ENCODE measurements at regions not wholly inside any gene's neighbourhood (a gene's known extent, or its start where the extent isn't known, plus 50 kb on each side); places are given as distances from the start of the nearest gene placed in this dataset.

DNA sequence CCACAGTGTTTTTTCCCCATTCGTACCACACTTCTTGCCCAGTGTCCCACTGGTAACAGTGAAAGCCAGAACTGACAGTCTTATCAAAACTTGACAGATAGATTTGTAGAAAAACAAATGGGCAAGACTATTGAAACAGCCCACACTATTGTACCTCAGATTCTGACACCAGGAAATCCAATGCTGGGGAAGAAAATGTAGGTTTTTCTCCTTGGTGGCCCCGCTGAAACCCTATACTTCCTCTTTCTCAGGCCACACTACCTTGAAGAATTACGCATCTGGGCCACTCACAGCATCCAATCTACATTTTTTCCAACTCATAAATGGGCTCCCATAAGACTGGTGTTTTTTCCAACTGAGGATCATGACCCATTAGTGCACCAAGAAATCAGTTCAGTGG is 90.9 kb upstream of the HDDC2 start:
- Histone ChIP-seq H3K23ac (ENCODE audit: insufficient read length, low read depth, low read length) (no peak overlapping the region), H4K5ac (ENCODE audit: insufficient read length, low read depth, low read length) (no peak overlapping the region), H4K20me1 (ENCODE audit: control insufficient read depth, insufficient read depth, insufficient read length) (no peaks in the 10 kb centered on the region), H4K8ac (replicated peaks; ENCODE audit: insufficient read length, low read depth, low read length) (no peak overlapping the region), H3K9me3 (ENCODE audit: control insufficient read depth, low read depth, low read length) (peaks cover 7% of the 10 kb centered on the region), H2AK5ac (ENCODE audit: insufficient read length, low read length) (no peak overlapping the region), H2AFZ (ENCODE audit: low read length) (no peak overlapping the region), H4K91ac (ENCODE audit: insufficient read length, low read depth, low read length) (no peak overlapping the region), H3K27me3 (ENCODE audit: insufficient read depth, low read length) (no peaks in the 10 kb centered on the region), H3K79me2 (ENCODE audit: insufficient read depth, low read length) (no peaks in the 10 kb centered on the region), H3K4me1 (ENCODE audit: insufficient read depth, low read length) (peaks cover 3% of the 10 kb centered on the region; the same call in 1 of the 2 replicates), H2BK20ac (ENCODE audit: low read depth, low read length, poor library complexity, severe bottlenecking) (no peak overlapping the region), H2BK12ac (ENCODE audit: insufficient read length, low read depth, low read length) (no peak overlapping the region), H3K79me1 (ENCODE audit: insufficient read depth, low read depth, low read length, poor library complexity, severe bottlenecking) (no peaks in the 10 kb centered on the region), H3K4ac (ENCODE audit: low read depth, low read length) (no peak overlapping the region), H2BK120ac (ENCODE audit: low read depth, low read length, poor library complexity, severe bottlenecking) (no peak overlapping the region), H3K56ac (ENCODE audit: insufficient read length, low read depth, low read length) (no peak overlapping the region), H3K14ac (ENCODE audit: insufficient read depth, low read length) (no peak overlapping the region), H3K18ac (ENCODE audit: insufficient read length, low read depth, low read length) (no peak overlapping the region), H2BK5ac (ENCODE audit: insufficient read length, low read length) (no peak overlapping the region), H3K23me2 (ENCODE audit: insufficient read length, low read depth, low read length, poor library complexity, severe bottlenecking) (no peaks in the 10 kb centered on the region), H3K4me2 (ENCODE audit: insufficient read depth, insufficient read length, low read length) (no peak overlapping the region), H2BK15ac (ENCODE audit: low read depth, low read length) (no peak overlapping the region), H3K9ac (ENCODE audit: extremely low read depth, insufficient read length, low read length) (no peak overlapping the region), H3T11ph (ENCODE audit: low read length) (no peak overlapping the region), H3K27ac (ENCODE audit: insufficient read length, low read depth, low read length) (no peak overlapping the region)
- Mint-ChIP-seq H3K27me3 (ENCODE audit: low read depth) (no peaks in the 10 kb centered on the region; the same call in none of the 2 replicates), H3K4me1 (peaks cover 10 to 13% of the 10 kb centered on the region in 2 experiments), H3K9me3 (peaks cover 20 to 26% of the 10 kb centered on the region in 2 experiments), H3K36me3 (ENCODE audit: insufficient read depth in 1 of 3, low read depth in 3 of 3) (peaks cover 8 to 28% (median 22%) of the 10 kb centered on the region in 3 experiments), H3K27ac (no peak overlapping the region), H3K4me3 (no peak overlapping the region)
- TF ChIP-seq, protein P1, sequence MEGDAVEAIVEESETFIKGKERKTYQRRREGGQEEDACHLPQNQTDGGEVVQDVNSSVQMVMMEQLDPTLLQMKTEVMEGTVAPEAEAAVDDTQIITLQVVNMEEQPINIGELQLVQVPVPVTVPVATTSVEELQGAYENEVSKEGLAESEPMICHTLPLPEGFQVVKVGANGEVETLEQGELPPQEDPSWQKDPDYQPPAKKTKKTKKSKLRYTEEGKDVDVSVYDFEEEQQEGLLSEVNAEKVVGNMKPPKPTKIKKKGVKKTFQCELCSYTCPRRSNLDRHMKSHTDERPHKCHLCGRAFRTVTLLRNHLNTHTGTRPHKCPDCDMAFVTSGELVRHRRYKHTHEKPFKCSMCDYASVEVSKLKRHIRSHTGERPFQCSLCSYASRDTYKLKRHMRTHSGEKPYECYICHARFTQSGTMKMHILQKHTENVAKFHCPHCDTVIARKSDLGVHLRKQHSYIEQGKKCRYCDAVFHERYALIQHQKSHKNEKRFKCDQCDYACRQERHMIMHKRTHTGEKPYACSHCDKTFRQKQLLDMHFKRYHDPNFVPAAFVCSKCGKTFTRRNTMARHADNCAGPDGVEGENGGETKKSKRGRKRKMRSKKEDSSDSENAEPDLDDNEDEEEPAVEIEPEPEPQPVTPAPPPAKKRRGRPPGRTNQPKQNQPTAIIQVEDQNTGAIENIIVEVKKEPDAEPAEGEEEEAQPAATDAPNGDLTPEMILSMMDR (conservative IDR thresholded peaks at IDR 0.05), result no peak
- no CpG with 5 or more reads among the region's 3 CpGs for whole genome bisulfite sequencing (ENCODE audit: extremely low coverage, insufficient read length, low lambda C conversion rate)
- no peak for DNase-seq
